Endothelial cell of hepatic sinusoid (primary cell): ENCODE measurements at regions not wholly inside any gene's neighbourhood (a gene's known extent, or its start where the extent isn't known, plus 50 kb on each side); places are given as distances from the start of the nearest gene placed in this dataset.

Source experiments
- in situ Hi-C: cut with HindIII; loops from 2 replicates; pipeline ENCODE4 v1.10.0; 2017; ENCODE audit warnings: low sequenced_read_pairs

DNA sequence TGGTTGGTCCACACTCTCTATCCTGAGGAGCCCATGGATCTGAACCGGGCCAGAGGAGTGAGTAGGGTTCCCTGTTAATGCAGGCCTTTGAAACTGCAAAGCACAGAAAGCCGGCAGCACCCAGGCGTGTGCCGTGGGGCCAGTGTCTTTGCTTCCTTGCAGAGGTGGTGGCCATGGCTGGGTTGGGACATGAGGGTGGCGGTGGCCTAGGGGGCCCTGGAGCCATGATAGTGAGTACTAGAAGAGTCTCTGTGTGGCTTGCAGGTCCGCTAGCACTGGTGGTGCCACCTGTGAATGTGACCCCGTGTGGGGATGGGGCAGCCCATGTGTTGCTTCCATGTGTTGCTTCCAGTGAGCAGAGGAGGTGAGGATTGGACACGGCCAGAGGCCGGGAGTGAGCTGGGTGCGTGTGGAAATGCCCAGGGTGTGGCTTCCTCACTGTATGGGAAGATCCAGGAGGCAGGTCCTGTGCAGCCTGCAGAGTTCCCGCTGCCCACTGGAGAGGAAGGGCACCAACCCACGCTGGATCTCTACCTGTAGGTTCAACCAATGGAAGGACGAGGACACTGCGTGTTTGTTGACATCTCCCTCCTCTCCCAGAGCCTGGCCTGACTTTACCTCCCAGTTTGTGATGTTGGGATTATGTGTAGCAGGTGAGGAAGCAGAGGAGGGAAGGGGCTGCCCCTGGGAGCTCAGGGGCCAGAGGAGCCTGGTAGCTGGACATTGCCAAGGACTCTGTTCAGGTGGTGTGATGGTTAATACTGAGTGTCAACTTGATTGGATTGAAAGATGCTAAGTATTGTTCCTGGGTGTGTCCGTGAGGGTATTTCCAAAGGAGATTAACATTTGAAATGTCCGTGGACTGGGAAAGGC, 796.6 kb downstream of the TBC1D22A start:
- in situ Hi-C loops, result no loop called here

DNA sequence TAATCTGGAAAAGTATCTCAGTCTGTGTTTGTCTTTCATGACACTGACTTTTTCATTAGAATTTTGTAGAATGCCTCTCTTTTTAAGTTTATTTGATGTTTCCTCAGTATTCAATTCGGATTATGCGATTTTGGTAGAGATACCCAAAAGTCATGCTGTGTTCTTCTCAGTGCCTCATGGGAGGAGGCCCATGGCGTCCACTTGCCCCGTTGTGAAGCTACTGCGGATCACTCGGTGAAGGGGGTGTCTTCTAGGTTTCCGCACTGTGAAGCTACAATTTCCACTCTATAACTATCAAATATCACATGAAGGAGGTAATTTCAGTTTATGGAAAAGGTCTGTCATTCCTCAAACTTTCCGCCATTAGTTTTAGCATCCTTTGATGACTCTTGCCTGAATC, 794.0 kb downstream of the TBC1D22A start:
- in situ Hi-C loops, result no loop called here

- in situ Hi-C loops, result no loop called here
Observed at GRCh38 chr22:47553436-47553835, 791.0 kb downstream of the TBC1D22A start.

GRCh38 chr22:47552541-47553205, 790.2 kb downstream of the TBC1D22A start:
- in situ Hi-C loops, result no loop called here

- in situ Hi-C loops, result no loop called here
Observed at GRCh38 chr22:47552024-47552423, 789.6 kb downstream of the TBC1D22A start.

GRCh38 chr22:47551431-47551775, 789.0 kb downstream of the TBC1D22A start:
- in situ Hi-C loops, result no loop called here

GRCh38 chr22:47550524-47551430, 788.3 kb downstream of the TBC1D22A start:
- in situ Hi-C loops, result no loop called here

- in situ Hi-C loops, result loop anchor here (10.0 kb wide), 1 partner anchor 1275 kb away; no protein-coding TSS in a partner anchor
Observed at GRCh38 chr22:47549741-47550340, 787.4 kb downstream of the TBC1D22A start.

GRCh38 chr22:47548953-47549740, 786.7 kb downstream of the TBC1D22A start:
- in situ Hi-C loops, result loop anchor here (10.0 kb wide), 1 partner anchor 1276 kb away; no protein-coding TSS in a partner anchor

GRCh38 chr22:47547881-47548650, 785.6 kb downstream of the TBC1D22A start:
- in situ Hi-C loops, result loop anchor here (10.0 kb wide), 1 partner anchor 1277 kb away; no protein-coding TSS in a partner anchor

GRCh38 chr22:47547239-47547661, 784.8 kb downstream of the TBC1D22A start:
- in situ Hi-C loops, result loop anchor here (10.0 kb wide), 1 partner anchor 1278 kb away; no protein-coding TSS in a partner anchor

DNA sequence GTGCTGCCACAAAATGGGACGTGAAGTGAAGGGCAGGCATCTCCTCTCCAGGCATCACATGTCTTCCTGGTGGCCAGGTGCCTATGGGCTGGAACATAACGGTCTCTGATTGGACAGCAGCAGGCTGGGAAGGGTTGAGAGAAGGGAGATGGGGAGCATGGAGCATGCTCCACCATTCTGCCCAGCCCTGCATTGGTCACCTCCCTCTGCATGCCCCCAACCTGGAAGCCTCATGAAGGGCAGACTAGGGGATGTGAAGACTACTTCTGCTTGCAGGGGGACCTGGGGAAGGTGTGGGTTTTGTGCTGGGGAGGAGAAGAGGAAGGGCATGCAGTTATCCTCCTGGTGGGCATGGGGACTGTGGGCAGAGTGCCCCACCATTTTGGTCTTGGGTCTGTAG, 782.2 kb downstream of the TBC1D22A start:
- in situ Hi-C loops, result loop anchor here (10.0 kb wide), 1 partner anchor 1280 kb away; no protein-coding TSS in a partner anchor

DNA sequence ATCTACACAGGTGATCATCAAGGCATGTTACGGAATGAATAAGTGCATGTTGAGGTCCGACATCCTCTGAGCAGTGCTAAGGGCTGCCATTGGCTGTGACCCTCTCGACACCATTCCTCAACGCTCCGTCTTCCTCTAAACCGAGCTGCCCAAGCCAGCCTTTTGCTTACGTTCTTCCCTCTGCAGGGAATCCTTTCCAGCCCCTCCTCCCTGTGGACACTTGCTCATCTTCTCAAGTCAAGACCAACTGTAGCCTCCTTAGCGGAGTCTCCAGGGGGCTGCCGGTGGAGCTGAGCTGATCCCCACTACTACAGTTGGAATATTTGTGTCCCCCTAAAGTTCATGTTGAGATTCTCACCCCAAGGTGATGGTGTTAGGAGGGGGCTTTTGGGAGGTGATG, 781.0 kb downstream of the TBC1D22A start:
- in situ Hi-C loops, result loop anchor here (10.0 kb wide), 1 partner anchor 1281 kb away; no protein-coding TSS in a partner anchor

- in situ Hi-C loops, result loop anchor here (10.0 kb wide), 1 partner anchor 1285 kb away; no protein-coding TSS in a partner anchor
Observed at GRCh38 chr22:47540011-47540410, 777.6 kb downstream of the TBC1D22A start.

- in situ Hi-C loops, result no loop called here
Observed at GRCh38 chr22:47539374-47539773, 776.9 kb downstream of the TBC1D22A start.

- in situ Hi-C loops, result no loop called here
Observed at GRCh38 chr22:47535681-47536080, 773.2 kb downstream of the TBC1D22A start.

- in situ Hi-C loops, result no loop called here
Observed at GRCh38 chr22:47534804-47535410, 772.5 kb downstream of the TBC1D22A start.
